ENCODE measurements at regions not wholly inside any gene's neighbourhood (a gene's known extent, or its start where the extent isn't known, plus 50 kb on each side); places are given as distances from the start of the nearest gene placed in this dataset.

DNA sequence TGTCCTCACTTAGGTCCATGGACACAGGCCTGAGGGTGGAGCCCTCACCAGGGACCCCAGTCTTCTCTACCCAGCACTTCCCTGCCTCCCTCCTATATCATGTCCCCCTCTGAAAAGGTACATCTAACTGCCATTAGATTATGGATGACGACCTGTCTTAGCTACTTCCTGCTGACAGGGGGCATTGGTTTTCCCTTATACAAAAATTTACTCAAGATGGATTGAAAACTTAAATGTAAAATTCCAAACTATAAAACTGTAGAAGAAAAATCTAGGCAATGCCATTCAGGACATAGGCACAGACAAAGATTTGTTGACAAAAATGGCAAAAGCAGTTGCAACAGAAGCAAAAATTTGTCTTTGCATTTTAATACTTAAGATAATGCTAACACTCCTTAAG, 623.2 kb upstream of the FAM174A start:
- no peaks in the 10 kb centered on the region for H3K36me3 ChIP-seq (ENCODE audit: control insufficient read depth in 1 of 2, insufficient read depth in 2 of 2, low read length in 2 of 2)
- ChIA-PET RAD21 (ENCODE audit: low non-redundant PET in 1 of 2, low total read pairs in 2 of 2, uncharacterized antibody in 2 of 2, unreplicated experiment in 2 of 2) (no interaction called here), POLR2A (interaction anchor here (1.0 kb wide), 1 partner anchor 11 kb away, joined by 3 read pairs; no protein-coding TSS in a partner anchor), CTCF (interaction anchor here (0.7 kb wide), 1 partner anchor 9 kb away, joined by 4 read pairs; no protein-coding TSS in a partner anchor)
- no peak overlapping the region for H3K4me3 ChIP-seq (replicated peaks in 1 of 2; ENCODE audit: low read depth in 1 of 2, low read length in 2 of 2)
- intact Hi-C loops (cut with micrococcal nuclease) = no loop called here
- no peak overlapping the region for H3K27ac ChIP-seq (ENCODE audit: low read depth, low read length)
- DNase-seq (ENCODE audit: low read depth, low spot score) (no peak), ATAC-seq (no peak)
- H3K9me3 ChIP-seq (ENCODE audit: control insufficient read depth in 1 of 2, insufficient read depth in 1 of 2, low read depth in 1 of 2, low read length in 2 of 2) = no peaks in the 10 kb centered on the region
- H2AFZ ChIP-seq (ENCODE audit: low read depth, low read length, poor library complexity, severe bottlenecking) = no peak overlapping the region
- no peaks in the 10 kb centered on the region for H4K20me1 ChIP-seq (ENCODE audit: insufficient read depth)
- H3K4me2 ChIP-seq (ENCODE audit: low read length) = no peak overlapping the region
- no peaks in the 10 kb centered on the region for H3K79me2 ChIP-seq (ENCODE audit: insufficient read depth, low read length)
- no peaks in the 10 kb centered on the region for H3K27me3 ChIP-seq (ENCODE audit: insufficient read depth, low read length)
- no peak overlapping the region for H3K9ac ChIP-seq (ENCODE audit: low read length)
- no TSS peak for BruUV-seq (replicated peaks)
- H3K9me2 ChIP-seq (ENCODE audit: insufficient read depth) = no peaks in the 10 kb centered on the region
- no peak for TF ChIP-seq SP1 (IDR thresholded peaks at IDR 0.05; ENCODE audit: low read depth)
- TF ChIP-seq, protein P1, sequence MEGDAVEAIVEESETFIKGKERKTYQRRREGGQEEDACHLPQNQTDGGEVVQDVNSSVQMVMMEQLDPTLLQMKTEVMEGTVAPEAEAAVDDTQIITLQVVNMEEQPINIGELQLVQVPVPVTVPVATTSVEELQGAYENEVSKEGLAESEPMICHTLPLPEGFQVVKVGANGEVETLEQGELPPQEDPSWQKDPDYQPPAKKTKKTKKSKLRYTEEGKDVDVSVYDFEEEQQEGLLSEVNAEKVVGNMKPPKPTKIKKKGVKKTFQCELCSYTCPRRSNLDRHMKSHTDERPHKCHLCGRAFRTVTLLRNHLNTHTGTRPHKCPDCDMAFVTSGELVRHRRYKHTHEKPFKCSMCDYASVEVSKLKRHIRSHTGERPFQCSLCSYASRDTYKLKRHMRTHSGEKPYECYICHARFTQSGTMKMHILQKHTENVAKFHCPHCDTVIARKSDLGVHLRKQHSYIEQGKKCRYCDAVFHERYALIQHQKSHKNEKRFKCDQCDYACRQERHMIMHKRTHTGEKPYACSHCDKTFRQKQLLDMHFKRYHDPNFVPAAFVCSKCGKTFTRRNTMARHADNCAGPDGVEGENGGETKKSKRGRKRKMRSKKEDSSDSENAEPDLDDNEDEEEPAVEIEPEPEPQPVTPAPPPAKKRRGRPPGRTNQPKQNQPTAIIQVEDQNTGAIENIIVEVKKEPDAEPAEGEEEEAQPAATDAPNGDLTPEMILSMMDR (IDR thresholded peaks at IDR 0.05 in 2 of 3, conservative IDR thresholded peaks at IDR 0.05 in 1 of 3; ENCODE audit: borderline replicate concordance in 1 of 3, insufficient read depth in 1 of 3, low read depth in 2 of 3, low read length in 2 of 3) = peak in 2 of 3 experiments; percentile 16 to 41; a peak in 3 of 6 replicates
- no peaks in the 10 kb centered on the region for H3K4me1 ChIP-seq (ENCODE audit: control insufficient read depth in 1 of 2, insufficient read depth in 2 of 2, low read length in 2 of 2)

DNA sequence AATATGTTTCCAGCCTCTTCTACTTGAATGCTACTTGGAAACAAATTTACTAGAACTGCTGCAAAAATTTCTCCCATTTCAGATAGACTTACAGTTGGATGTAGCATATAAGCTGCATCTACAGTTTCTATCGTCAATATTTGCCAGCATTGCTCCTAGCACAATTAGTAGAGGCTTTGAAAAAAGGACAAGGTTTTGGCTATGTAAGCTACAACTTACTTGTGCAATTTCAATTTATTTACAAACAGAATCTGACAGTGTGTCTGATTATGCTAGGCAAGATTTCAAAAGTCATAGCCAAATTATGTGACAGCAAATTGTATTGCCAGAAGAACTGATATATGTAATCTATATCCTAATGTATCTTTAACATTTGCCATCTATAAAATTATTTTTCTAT, 628.4 kb upstream of the FAM174A start:
- intact Hi-C loops (cut with micrococcal nuclease) = no loop called here
- H3K9me2 ChIP-seq (ENCODE audit: insufficient read depth) = no peaks in the 10 kb centered on the region
- no peak for ATAC-seq
- ChIA-PET POLR2A (no interaction called here), RAD21 (ENCODE audit: low non-redundant PET in 1 of 2, low total read pairs in 2 of 2, uncharacterized antibody in 2 of 2, unreplicated experiment in 2 of 2) (no interaction called here), CTCF (no interaction called here)
- H3K27me3 ChIP-seq (ENCODE audit: insufficient read depth, low read length) = 0 out of 2 replicates have a peak, but pooled peaks cover 4% of the 10 kb centered on the region
- H3K36me3 ChIP-seq (ENCODE audit: control insufficient read depth in 1 of 2, insufficient read depth in 2 of 2, low read length in 2 of 2) = no peaks in the 10 kb centered on the region
- DNase-seq (ENCODE audit: low read depth, low spot score) = no peak
- H3K79me2 ChIP-seq (ENCODE audit: insufficient read depth, low read length) = no peaks in the 10 kb centered on the region
- no peaks in the 10 kb centered on the region for H4K20me1 ChIP-seq (ENCODE audit: insufficient read depth)
- peaks cover 0 to 7% of the 10 kb centered on the region in 2 experiments; a peak in 1 of 4 replicates for H3K4me1 ChIP-seq (ENCODE audit: control insufficient read depth in 1 of 2, insufficient read depth in 2 of 2, low read length in 2 of 2)
- H3K9me3 ChIP-seq (ENCODE audit: control insufficient read depth in 1 of 2, insufficient read depth in 1 of 2, low read depth in 1 of 2, low read length in 2 of 2) = no peaks in the 10 kb centered on the region
- BruUV-seq (replicated peaks) = no TSS peak
- no peak overlapping the region for H2AFZ ChIP-seq (ENCODE audit: low read depth, low read length, poor library complexity, severe bottlenecking)
- no peak overlapping the region for H3K4me2 ChIP-seq (ENCODE audit: low read length)
- H3K27ac ChIP-seq (ENCODE audit: low read depth, low read length) = no peak overlapping the region
- no peak overlapping the region for H3K9ac ChIP-seq (ENCODE audit: low read length)
- no peak overlapping the region for H3K4me3 ChIP-seq (replicated peaks in 1 of 2; ENCODE audit: low read depth in 1 of 2, low read length in 2 of 2)
- TF ChIP-seq EZH2 (IDR thresholded peaks at IDR 0.05) = no peak
- TF ChIP-seq, protein P1 (IDR thresholded peaks at IDR 0.05 in 2 of 3, conservative IDR thresholded peaks at IDR 0.05 in 1 of 3; ENCODE audit: borderline replicate concordance in 1 of 3, insufficient read depth in 1 of 3, low read depth in 2 of 3, low read length in 2 of 3) = no peak
- TF ChIP-seq, protein P2, sequence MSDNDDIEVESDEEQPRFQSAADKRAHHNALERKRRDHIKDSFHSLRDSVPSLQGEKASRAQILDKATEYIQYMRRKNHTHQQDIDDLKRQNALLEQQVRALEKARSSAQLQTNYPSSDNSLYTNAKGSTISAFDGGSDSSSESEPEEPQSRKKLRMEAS (IDR thresholded peaks at IDR 0.05) = no peak
- no peak for TF ChIP-seq SP1 (IDR thresholded peaks at IDR 0.05; ENCODE audit: low read depth)
- TF ChIP-seq, protein P3, sequence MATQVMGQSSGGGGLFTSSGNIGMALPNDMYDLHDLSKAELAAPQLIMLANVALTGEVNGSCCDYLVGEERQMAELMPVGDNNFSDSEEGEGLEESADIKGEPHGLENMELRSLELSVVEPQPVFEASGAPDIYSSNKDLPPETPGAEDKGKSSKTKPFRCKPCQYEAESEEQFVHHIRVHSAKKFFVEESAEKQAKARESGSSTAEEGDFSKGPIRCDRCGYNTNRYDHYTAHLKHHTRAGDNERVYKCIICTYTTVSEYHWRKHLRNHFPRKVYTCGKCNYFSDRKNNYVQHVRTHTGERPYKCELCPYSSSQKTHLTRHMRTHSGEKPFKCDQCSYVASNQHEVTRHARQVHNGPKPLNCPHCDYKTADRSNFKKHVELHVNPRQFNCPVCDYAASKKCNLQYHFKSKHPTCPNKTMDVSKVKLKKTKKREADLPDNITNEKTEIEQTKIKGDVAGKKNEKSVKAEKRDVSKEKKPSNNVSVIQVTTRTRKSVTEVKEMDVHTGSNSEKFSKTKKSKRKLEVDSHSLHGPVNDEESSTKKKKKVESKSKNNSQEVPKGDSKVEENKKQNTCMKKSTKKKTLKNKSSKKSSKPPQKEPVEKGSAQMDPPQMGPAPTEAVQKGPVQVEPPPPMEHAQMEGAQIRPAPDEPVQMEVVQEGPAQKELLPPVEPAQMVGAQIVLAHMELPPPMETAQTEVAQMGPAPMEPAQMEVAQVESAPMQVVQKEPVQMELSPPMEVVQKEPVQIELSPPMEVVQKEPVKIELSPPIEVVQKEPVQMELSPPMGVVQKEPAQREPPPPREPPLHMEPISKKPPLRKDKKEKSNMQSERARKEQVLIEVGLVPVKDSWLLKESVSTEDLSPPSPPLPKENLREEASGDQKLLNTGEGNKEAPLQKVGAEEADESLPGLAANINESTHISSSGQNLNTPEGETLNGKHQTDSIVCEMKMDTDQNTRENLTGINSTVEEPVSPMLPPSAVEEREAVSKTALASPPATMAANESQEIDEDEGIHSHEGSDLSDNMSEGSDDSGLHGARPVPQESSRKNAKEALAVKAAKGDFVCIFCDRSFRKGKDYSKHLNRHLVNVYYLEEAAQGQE (IDR thresholded peaks at IDR 0.05; ENCODE audit: low read depth) = no peak
- no peak for TF ChIP-seq SRF (IDR thresholded peaks at IDR 0.05; ENCODE audit: low read depth)
- TF ChIP-seq, protein P4, sequence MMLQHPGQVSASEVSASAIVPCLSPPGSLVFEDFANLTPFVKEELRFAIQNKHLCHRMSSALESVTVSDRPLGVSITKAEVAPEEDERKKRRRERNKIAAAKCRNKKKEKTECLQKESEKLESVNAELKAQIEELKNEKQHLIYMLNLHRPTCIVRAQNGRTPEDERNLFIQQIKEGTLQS (IDR thresholded peaks at IDR 0.05) = no peak
- TF ChIP-seq JUND (IDR thresholded peaks at IDR 0.05) = no peak
- TF ChIP-seq SIN3A (IDR thresholded peaks at IDR 0.05; ENCODE audit: low read depth) = no peak
- no peak for TF ChIP-seq POLR2A (IDR thresholded peaks at IDR 0.05; ENCODE audit: borderline replicate concordance, extremely low read depth, insufficient read depth, insufficient read length)
- no peak for TF ChIP-seq RAD21 (IDR thresholded peaks at IDR 0.05; ENCODE audit: low read depth)
- no peak for TF ChIP-seq CEBPB (IDR thresholded peaks at IDR 0.05; ENCODE audit: low read depth)
